ENCODE measurements at regions not wholly inside any gene's neighbourhood (a gene's known extent, or its start where the extent isn't known, plus 50 kb on each side); places are given as distances from the start of the nearest gene placed in this dataset.

DNA sequence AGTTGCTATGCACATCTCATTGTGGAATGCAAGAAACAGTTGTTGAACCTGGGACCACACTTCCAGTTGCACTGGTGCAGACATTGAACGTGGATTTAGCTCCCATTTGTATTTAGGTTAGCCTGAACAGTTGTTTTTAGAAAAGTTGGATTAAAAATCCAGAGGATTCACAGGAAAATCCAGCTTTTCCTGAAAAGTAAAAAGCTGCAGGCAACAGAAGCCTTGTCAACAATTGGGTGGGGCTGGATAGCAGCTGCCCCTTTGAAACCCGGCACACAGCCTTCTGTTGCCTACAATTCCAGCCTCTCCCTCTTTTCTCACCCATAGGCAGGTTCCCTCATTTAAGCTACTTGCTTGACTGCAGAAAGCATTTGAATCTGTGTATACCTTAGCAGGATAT, 165.3 kb upstream of the TBL1XR1 start:
- TF ChIP-seq POLR2A (IDR thresholded peaks at IDR 0.05), result no peak
- TF ChIP-seq, protein P1, sequence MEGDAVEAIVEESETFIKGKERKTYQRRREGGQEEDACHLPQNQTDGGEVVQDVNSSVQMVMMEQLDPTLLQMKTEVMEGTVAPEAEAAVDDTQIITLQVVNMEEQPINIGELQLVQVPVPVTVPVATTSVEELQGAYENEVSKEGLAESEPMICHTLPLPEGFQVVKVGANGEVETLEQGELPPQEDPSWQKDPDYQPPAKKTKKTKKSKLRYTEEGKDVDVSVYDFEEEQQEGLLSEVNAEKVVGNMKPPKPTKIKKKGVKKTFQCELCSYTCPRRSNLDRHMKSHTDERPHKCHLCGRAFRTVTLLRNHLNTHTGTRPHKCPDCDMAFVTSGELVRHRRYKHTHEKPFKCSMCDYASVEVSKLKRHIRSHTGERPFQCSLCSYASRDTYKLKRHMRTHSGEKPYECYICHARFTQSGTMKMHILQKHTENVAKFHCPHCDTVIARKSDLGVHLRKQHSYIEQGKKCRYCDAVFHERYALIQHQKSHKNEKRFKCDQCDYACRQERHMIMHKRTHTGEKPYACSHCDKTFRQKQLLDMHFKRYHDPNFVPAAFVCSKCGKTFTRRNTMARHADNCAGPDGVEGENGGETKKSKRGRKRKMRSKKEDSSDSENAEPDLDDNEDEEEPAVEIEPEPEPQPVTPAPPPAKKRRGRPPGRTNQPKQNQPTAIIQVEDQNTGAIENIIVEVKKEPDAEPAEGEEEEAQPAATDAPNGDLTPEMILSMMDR (IDR thresholded peaks at IDR 0.05), result no peak
- no peak for TF ChIP-seq EP300 (IDR thresholded peaks at IDR 0.05)

All from ovary (tissue), 3 donors.